ENCODE measurements at regions not wholly inside any gene's neighbourhood (a gene's known extent, or its start where the extent isn't known, plus 50 kb on each side); places are given as distances from the start of the nearest gene placed in this dataset.

DNA sequence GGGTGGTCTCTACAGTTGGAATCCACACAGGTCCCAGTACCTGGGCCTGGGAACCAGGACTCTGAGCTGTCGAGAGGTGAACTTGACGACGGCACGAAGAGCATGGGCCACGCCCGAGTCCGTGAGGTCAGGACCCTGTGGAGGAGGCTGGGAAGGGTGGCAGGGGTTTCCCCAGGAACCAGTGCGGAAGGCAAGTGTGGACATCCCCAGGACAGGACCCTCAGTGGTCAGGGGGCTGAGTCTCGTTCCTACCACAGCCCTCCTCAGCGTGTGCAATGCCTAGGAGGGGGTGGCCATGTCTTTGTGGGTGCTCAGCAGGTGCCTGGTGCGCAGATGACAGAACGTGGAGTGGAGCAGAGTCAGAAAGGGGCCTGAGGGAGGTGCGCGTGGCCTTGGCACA is 335.6 kb upstream of the SALL3 start:
- DNase-seq: no peak

- no peak for DNase-seq
Measured at GRCh38 chr18:78645216-78645615, 334.4 kb upstream of the SALL3 start.

DNA sequence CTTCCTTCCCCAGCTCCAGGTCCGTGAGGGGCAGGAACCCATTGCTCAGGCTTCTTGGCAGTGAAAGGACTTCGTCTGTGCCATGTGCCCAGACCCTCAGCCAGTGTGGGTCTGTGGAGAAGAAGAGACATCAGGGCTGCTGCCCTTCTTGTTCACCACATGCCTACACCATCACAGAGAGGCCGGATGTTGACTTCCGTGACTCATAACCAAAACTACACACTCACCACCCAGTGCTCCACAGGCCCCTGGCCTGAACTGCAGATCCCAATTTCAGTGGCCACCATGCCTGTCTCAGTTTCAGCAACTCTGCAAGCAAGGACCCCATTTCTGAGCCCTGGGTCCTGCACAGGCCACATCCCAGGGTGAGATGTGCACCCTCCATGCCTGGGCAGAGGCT is 332.6 kb upstream of the SALL3 start:
- no peak for DNase-seq

DNA sequence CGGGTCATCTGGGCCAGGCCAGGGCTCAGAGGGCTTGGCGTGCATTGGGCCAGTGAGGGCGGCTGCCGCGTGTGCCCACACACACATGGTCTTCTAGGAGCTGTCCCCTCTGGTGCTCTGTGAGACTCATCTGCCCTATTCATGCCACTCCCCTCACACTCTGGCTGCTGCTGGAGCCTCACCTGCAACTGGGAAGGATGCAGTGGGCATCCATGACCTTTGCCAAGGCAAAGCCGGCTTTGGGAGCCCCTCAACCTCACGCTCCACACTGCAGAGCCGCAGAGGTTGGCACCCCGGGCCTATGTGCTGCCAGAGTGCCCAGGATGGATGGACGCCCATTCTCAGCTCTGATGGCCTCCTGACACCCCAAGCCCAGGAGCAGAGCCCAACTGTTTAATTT is 330.2 kb upstream of the SALL3 start:
- DNase-seq: no peak

DNA sequence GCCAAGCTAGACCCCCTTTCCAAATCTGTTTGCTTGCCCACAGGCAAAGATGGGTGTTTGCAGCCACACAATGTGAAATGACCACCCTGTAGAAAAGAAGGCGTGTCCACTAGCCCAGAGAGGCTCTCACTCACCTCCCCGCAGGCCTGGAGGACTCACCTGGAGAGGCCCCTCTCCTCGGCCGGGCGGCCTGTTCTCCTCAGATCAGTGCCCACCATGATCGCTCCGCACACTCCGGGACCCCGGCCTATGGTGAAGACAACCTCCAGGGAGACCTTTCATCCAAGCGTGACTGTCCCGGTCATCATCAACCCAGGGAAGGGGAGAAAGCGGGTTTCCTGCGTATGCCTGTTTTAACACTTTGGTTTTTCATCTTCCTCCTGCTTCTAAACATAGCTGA is 328.7 kb upstream of the SALL3 start:
- no peak for DNase-seq

DNA sequence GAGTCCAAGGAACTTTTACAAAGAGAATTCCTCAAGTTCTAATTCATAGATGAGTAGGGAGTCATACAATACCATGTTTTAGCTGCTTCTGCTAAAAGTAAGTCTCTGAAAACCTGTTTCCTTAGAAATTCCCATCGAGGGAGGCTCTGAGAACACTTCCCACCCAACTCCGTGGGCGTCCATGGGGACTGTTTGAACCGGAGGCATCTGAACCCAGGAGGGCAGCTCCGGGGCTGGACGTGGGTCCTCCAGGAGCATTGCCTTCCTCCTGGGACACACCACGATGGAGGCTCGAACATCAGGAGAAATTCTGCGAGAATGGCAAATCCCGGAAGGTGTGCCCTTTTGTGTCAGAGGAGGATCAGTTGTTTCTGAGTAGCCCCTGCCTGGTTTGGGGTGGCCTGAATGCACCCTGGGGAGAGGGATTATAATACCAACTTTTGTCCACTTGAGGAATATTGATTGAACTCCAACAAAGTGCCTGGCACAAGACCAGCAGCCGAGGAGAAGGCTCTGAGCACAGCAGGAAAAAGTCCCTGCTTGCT is 327.5 kb upstream of the SALL3 start:
- DNase-seq: no peak

DNA sequence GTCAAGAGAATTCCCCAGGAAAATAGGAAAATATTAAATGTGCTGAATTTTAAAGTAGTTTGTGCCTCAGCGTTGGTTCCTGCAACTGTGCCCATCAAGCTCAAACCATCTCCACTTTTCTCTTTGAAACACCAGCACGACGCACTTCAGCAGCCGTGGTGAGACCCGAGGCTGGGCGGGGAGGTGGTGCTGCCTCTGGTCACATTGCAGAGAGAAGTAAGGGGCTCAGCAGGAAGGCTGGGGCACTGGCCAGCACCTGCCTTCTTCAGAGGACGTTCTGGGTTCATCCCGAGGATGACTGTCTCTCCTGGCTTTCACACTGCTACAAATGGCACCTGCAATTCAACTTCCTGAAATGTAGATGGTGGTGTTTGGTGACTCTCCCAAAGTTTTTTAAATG is 323.7 kb upstream of the SALL3 start:
- no peak for DNase-seq

DNA sequence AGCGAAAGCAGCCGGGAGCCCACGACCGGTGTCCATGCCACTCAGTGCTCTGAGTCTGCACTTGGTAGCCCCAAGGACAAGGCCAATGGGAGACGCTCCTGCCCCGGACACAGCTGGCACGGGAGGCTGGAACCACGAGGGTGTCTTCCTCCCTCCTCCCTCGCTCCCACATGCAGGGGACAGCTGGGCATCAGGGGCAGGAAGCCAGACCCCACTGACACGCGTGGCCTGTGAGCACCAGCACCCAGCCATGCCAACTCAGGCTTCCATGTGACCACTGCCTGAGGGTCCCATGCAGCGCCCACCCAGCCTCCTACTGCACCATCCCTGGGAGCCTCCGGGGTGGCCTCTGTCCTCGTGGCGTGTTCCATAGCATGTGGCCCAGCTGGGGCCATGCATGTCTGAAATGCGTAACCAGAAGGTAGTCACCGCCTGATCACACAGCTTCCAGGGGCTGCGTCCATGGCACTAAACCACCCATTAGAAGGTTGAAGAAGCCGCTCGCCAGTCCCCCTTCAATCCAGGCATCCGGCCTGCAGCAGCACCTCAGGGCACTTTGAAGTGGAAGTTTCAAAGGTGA is 323.2 kb upstream of the SALL3 start:
- no peak for DNase-seq

DNA sequence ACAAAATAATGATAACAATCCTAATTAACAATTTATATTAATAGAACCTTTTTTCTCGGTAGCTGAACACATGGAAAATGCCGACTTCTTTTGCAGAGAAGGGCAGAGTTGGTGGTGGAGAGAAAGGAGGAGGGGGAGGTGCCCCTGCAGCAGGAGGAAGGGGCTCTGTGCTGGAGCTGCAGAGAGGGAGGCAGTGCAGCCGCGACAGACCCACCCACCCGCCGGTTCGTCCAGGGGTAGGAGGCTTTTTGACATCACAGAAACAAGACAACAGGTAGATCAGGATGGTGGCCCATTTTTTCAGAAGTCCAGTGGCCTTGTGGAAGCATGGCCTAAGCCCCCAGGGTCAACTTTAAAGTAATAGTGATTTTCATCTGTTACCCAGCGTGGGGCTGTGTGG is 321.1 kb upstream of the SALL3 start:
- no peak for DNase-seq

- no peak for DNase-seq
Measured at GRCh38 chr18:78659057-78659456, 320.6 kb upstream of the SALL3 start.

- peak; percentile 25 for DNase-seq
Measured at GRCh38 chr18:78659748-78660147, 319.9 kb upstream of the SALL3 start.

GRCh38 chr18:78660311-78660710 is 319.3 kb upstream of the SALL3 start:
- DNase-seq: no peak

- no peak for DNase-seq
Measured at GRCh38 chr18:78661316-78661715, 318.3 kb upstream of the SALL3 start.

DNA sequence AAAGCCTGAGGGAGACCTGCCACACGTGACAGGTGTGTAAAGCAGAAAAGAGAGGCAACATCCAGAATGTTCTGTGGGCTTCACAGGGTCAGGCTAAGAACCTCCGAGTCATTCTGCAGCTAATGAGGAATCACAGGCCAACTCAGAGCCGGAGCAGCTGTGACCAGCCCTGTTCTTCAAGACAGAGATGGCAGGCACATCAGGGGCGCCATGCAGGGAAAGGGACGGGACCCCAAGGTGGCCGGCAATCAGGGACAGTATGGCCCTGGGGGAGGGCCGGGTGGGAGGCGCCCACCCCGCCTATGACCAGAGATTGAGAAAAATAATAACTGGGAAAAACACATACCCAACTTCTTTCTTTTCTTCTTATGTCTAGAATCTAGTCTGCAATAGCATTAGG is 316.7 kb upstream of the SALL3 start:
- no peak for DNase-seq

GRCh38 chr18:78664048-78664447 is 315.6 kb upstream of the SALL3 start:
- no peak for DNase-seq

DNA sequence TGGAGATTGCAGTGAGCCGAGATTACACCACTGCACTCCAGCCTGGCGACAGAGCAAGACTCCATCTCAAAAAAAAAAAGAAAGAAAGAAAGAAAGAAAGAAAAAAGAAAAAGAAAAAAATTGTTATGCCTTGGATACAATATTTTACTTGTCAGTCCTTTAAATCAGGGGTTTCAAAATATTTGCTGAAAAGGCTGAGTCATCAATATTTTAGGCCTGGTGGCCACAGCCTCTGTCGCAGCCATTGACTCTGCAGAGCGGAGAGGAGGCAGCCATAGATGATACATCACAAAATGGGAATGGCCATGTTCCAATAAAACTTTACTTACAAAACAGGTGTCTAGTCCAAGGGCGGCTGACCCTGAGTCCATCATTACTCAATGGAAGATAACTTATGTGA is 314.8 kb upstream of the SALL3 start:
- DNase-seq: no peak

- DNase-seq: no peak
Measured at GRCh38 chr18:78665644-78666043, 314.0 kb upstream of the SALL3 start.

- no peak for DNase-seq
Measured at GRCh38 chr18:78666666-78667335, 312.8 kb upstream of the SALL3 start.

DNA sequence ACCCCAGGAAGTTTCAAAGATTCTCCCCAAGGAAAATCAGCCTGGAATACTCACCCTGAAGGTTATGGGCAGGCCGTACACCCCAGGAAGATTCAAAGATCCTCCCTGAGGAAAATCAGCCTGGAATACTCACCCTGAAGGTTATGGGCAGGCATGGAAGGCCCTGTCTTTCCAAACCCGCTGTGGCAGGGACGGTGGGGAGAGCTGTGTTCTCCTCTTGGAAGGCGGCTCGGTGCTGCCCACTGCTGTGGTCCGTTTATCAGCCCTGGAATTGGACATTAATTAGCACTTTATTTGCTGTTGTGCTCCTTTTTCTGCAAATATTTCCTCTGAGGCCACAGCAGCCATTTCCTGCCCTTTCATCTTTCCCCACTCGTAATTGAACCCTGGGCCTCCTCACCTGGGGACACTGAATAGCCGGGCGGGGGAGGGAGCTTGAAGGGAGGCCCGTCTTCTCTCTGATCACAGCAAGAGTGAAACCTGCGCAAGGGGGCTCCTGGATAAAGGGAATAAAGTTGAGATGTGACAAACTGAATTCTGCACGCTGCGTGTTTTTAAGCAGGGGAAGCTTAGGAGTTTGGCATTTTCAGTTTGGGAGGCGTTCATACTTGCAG is 308.7 kb upstream of the SALL3 start:
- no peak for DNase-seq

GRCh38 chr18:78671551-78671950 is 308.1 kb upstream of the SALL3 start:
- DNase-seq: no peak

GRCh38 chr18:78672862-78673446 is 306.7 kb upstream of the SALL3 start:
- no peak for DNase-seq

DNA sequence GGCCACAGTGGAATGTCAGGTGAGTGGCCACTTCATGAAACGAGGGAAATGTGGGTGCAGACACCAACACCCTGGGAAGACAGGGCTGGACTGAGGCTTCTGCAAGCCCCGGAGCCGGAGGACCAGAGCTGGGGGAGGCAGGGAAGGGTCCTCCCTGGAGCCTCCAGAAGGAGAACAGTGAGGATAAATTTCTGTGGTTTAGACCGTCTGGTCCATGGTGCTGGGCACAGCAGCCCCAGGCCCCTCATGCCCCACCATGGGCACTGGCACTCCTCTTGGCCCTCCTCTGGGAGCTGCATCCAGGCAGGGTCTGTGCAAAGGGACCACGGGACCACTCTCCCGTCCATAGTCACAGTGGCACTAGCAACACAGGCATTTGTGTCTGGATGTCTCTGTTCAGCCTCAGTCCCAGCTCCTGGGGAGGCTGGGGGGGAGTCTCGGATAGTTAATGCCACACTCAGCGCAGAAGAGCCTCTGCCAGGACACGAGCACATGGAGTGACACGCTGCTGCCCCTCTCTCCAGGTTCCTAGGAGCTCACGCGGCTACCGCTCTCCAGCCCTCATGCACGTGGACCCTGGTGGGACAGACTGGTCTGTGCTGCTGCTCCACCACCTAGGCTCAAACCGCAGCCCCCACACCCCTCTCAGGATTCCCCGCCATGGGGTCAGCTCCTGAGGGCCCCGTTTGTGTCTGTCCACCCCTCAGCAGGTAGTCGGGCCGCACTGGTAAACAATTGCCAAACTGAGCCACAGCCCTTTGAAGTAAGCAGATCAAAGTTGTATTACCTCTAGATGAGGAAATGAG is 305.9 kb upstream of the SALL3 start:
- DNase-seq: no peak

DNA sequence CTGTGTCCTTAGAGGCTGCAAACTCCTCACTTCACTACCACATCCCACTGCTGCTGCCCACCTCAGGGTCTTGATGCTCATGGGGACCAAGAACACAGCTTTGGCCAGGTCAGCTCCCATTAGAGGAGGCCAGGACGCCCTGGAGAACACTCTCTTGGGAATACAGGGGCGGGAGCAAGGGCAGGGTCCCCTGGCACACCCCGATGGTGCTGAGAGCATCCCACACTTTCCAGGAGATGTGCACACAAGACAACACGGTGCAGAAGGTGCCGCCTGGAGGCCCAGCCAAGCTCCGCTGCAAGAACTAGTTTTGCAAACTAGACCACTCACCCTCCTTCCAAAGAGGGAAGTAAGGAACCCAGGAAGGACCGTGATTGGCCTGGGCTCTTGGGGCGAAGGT is 304.4 kb upstream of the SALL3 start:
- no peak for DNase-seq
